GM12873 (cell line): ENCODE measurements at regions not wholly inside any gene's neighbourhood (a gene's known extent, or its start where the extent isn't known, plus 50 kb on each side); places are given as distances from the start of the nearest gene placed in this dataset.

ENCODE experiments used
- CTCF ChIP-seq: IDR thresholded peaks from 2 replicates; pipeline ENCODE4 v1.5.1; 2012; ENCODE audit warnings: low read depth, mild to moderate bottlenecking, moderate library complexity, low read length, control low read depth; ENCODE audit not compliant: insufficient read depth; ENCODE audit errors: missing control alignments

GRCh38 chr6:5869676-5870075 lies 137.0 kb downstream of the NRN1 start:
- TF ChIP-seq CTCF = no peak

GRCh38 chr6:5869261-5869660 lies 137.5 kb downstream of the NRN1 start:
- TF ChIP-seq CTCF = no peak

GRCh38 chr6:5866547-5867051 lies 140.1 kb downstream of the NRN1 start:
- no peak for TF ChIP-seq CTCF

- TF ChIP-seq CTCF = no peak
Measured at GRCh38 chr6:5865506-5866031, 141.2 kb downstream of the NRN1 start.

- TF ChIP-seq CTCF = no peak
Measured at GRCh38 chr6:5860849-5861248, 145.9 kb downstream of the NRN1 start.

GRCh38 chr6:5855787-5856470 lies 150.8 kb downstream of the NRN1 start:
- TF ChIP-seq CTCF = no peak

GRCh38 chr6:5854899-5855298 lies 151.8 kb downstream of the NRN1 start:
- no peak for TF ChIP-seq CTCF
